HG02840 (cell line): ENCODE measurements at regions not wholly inside any gene's neighbourhood (a gene's known extent, or its start where the extent isn't known, plus 50 kb on each side); places are given as distances from the start of the nearest gene placed in this dataset.

Experiments used
- ATAC-seq: cut with Tn5 transposase; IDR thresholded peaks from one replicate; pipeline ENCODE4 v1.9.1; 2021; ENCODE audit warnings: mild to moderate bottlenecking, moderate library complexity, moderate number of reproducible peaks; ENCODE audit not compliant: unreplicated experiment, low FRiP score

- no peak for ATAC-seq
These were observed 103.6 kb upstream of the IER5L start for GRCh38 chr9:129281506-129282145.

GRCh38 chr9:129280623-129281271, 102.7 kb upstream of the IER5L start:
- ATAC-seq = no peak

GRCh38 chr9:129280236-129280622, 102.2 kb upstream of the IER5L start:
- ATAC-seq = no peak

GRCh38 chr9:129278391-129279237, 100.6 kb upstream of the IER5L start:
- ATAC-seq = no peak

GRCh38 chr9:129276486-129277230, 98.6 kb upstream of the IER5L start:
- ATAC-seq = no peak

GRCh38 chr9:129275626-129276247, 97.7 kb upstream of the IER5L start:
- ATAC-seq = no peak

GRCh38 chr9:129273941-129274684, 96.1 kb upstream of the IER5L start:
- no peak for ATAC-seq

- ATAC-seq = no peak
These were observed 95.3 kb upstream of the IER5L start for GRCh38 chr9:129273136-129273895.

GRCh38 chr9:129272348-129273025, 94.4 kb upstream of the IER5L start:
- no peak for ATAC-seq

GRCh38 chr9:129270903-129271431, 92.9 kb upstream of the IER5L start:
- peak; percentile 62 for ATAC-seq

- no peak for ATAC-seq
These were observed 92.1 kb upstream of the IER5L start for GRCh38 chr9:129270205-129270604.

DNA sequence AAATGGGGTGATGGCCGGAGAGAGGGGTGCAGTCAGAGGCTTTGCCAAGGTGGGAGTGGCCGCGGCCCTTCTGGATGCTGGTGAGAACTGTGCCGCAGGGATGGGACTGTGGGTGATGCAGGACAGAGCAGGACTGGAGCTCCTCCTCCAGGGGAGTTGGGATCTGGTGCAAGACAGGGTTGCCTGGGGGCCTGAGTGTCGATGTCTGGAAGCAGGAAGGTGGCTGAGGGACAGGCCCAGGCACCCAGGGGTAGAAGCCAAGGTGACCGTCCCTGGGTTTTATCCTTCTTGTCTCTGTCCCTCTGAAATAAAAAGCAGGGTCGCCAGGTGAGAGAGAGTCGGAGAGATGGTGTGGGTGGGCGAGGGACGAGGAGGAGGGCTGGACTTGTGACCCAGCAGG, 89.1 kb upstream of the IER5L start:
- ATAC-seq = no peak

GRCh38 chr9:129266536-129266935, 88.5 kb upstream of the IER5L start:
- ATAC-seq = no peak

DNA sequence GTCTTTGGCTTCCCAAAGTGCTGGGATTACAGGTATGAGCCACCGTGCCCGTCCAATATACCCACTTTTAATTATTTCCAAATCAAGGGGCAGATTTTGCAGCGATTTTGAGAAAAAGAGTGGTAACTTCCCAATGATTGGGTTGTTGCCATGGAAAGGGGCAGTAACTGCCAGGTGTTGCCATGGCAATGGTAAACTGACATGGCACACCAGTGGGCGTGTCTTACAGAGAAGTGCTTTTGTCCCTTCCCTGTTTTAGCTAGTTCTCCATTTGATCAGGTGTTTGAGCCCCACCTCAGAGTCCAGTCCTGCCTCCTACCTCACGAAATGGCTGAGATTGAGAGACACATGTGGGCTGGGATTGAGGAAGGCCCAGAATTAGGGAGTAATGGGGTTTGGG, 86.3 kb upstream of the IER5L start:
- no peak for ATAC-seq

DNA sequence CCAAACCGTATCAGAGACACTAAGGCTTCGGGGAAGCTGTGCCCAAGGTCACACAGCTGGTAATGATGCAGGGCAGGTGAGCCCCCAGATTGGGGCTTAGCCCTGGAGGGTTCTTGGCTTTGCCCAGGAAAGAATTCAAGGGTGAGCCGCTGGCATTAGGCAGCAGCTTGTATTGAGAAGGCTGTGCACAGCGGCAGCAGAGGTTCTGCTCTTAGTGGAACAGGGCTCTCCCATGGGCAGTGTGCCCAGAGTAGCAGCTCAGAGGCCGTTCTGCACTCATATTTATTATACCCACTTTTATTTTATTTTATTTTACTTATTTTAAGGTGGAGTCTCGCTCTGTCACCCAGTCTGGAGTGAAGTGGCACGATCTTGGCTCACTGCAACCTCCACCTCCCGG, 85.8 kb upstream of the IER5L start:
- no peak for ATAC-seq

DNA sequence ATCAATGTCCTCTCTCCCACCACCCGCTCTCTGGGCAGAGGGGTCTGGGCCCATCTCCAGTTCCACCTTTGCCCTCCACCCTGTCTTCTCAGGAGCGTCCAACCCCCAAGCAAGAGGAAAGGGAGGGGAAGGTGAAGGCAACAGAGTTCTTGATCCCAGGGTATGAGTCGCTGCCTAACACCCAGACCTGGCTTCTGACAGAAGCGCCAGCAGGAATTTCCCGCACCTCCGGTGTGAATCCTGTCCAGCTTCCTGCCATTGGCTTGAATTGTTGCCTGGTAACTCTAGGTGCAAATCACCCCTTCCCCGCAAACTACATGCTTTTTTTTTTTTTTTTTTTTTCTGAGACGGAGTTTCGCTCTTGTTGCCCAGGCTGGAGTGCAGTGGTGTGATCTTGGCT, 84.2 kb upstream of the IER5L start:
- no peak for ATAC-seq

DNA sequence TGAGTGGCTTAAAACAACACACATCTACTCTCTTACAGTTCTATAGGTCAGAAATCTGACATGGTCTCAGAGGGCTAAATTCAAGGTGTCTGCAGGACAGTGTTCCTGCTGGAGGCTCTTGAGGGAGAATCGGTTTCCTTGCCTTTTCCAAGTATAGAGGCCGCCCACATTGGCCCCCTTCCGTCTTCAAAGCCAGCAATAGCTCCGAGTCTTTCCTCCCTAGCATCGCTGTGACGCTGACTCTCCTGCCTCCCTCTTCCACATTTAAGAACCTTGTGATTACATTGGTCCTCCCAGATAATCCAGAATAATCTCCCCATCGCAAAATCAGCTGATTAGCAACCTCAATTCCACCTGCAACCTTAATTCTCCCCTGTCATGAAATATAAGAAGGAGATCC, 81.3 kb upstream of the IER5L start:
- ATAC-seq = no peak

DNA sequence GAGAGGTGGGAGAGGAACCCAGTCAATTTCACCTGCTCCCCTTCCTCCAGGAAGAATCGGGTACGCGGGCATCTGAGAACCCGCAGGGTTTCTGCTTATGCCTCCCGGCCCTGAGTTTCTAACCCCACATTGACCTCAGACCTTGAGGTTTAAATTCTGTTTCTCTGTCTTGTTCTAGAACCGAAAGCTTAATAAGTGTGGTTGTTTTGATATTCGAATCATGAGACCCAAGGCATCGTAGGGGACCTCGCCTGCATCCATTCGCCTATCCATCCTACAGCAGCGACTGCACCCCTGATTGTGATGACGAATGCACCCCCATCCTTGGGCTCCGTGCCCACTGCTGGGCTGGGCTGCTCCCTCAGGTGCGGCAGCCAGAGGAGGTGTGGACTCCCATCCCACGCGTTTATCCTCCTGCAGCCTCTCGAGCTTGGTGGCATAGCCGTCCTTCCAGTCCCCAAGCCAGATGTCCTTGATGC, 80.8 kb upstream of the IER5L start:
- no peak for ATAC-seq
